ENCODE measurements at regions not wholly inside any gene's neighbourhood (a gene's known extent, or its start where the extent isn't known, plus 50 kb on each side); places are given as distances from the start of the nearest gene placed in this dataset.

DNA sequence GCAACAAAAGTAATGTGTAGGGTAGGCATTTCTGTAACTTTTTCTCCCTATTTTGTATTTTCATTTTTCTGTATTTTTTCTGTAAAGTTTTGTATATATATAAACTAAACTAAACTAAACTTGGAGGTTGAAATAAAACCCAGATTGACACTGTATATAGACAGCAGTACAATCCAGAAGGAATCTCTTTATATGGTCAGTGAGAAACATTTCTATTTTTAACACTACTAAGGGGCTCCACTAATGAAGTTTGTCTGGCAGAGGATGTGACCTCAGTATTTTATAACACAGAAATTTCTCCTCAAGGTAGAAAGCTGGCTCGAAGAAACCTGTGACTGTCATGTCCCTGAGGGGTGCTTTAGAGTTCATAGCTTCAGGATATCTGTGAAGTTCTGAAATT, 959.2 kb downstream of the ADGRL3 start:
- TF ChIP-seq, protein P1, sequence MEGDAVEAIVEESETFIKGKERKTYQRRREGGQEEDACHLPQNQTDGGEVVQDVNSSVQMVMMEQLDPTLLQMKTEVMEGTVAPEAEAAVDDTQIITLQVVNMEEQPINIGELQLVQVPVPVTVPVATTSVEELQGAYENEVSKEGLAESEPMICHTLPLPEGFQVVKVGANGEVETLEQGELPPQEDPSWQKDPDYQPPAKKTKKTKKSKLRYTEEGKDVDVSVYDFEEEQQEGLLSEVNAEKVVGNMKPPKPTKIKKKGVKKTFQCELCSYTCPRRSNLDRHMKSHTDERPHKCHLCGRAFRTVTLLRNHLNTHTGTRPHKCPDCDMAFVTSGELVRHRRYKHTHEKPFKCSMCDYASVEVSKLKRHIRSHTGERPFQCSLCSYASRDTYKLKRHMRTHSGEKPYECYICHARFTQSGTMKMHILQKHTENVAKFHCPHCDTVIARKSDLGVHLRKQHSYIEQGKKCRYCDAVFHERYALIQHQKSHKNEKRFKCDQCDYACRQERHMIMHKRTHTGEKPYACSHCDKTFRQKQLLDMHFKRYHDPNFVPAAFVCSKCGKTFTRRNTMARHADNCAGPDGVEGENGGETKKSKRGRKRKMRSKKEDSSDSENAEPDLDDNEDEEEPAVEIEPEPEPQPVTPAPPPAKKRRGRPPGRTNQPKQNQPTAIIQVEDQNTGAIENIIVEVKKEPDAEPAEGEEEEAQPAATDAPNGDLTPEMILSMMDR (IDR thresholded peaks at IDR 0.05; ENCODE audit: low read depth, low read length): no peak
- H3K4me3 ChIP-seq (ENCODE audit: low read depth, low read length): no peak overlapping the region

- H3K4me3 ChIP-seq (ENCODE audit: low read depth, low read length): no peak overlapping the region
- TF ChIP-seq, protein P1 (IDR thresholded peaks at IDR 0.05; ENCODE audit: low read depth, low read length): no peak
Observed at GRCh38 chr4:62156205-62156604, 956.1 kb downstream of the ADGRL3 start.

DNA sequence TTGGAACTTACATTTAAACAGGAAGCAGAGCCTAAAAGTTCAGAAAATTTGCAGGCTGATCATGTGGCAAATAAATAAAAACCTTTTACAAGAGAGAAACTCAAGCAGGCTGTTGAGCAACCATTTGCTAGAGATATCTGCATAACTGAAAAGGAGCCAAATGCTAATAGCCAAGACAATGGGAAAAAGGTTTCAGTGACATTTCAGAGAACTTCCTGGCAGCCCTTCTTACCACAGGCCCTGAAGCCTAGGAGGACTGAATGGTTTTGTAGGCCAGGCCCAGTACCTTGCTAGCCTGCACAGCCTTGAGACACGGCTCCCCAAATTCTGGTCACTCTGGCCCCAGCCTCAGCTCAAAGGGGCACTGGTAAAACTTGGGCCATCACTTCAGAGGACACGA, 945.1 kb downstream of the ADGRL3 start:
- TF ChIP-seq, protein P1 (IDR thresholded peaks at IDR 0.05; ENCODE audit: low read depth, low read length): no peak
- H3K4me3 ChIP-seq (ENCODE audit: low read depth, low read length): no peak overlapping the region

DNA sequence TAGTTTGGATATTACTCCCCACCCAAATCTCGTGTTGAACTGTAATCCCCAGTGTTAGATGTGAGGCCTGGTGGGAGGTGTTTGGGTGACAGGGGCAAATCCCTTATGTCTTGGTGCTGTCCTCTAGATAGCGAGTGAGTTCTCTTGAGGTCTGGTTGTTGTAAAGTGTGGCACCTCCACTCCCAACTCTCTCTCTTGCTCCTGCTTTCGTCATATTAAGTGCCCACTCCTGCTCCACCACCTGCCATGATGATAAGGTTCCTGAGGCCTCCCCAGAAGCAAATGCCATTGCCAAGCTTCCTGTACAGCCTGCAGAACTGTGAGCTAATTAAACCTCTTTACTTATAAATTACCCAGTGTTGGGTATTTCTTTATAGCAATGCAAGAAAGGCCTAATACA, 944.3 kb downstream of the ADGRL3 start:
- TF ChIP-seq, protein P1 (IDR thresholded peaks at IDR 0.05; ENCODE audit: low read depth, low read length): no peak
- H3K4me3 ChIP-seq (ENCODE audit: low read depth, low read length): no peak overlapping the region

- no peak overlapping the region for H3K4me3 ChIP-seq (ENCODE audit: low read depth, low read length)
- TF ChIP-seq, protein P1 (IDR thresholded peaks at IDR 0.05; ENCODE audit: low read depth, low read length): no peak
Observed at GRCh38 chr4:62135565-62136156, 935.5 kb downstream of the ADGRL3 start.

GRCh38 chr4:62133977-62134376, 933.9 kb downstream of the ADGRL3 start:
- H3K4me3 ChIP-seq (ENCODE audit: low read depth, low read length): no peak overlapping the region
- TF ChIP-seq, protein P1 (IDR thresholded peaks at IDR 0.05; ENCODE audit: low read depth, low read length): no peak

- TF ChIP-seq, protein P1 (IDR thresholded peaks at IDR 0.05; ENCODE audit: low read depth, low read length): no peak
- H3K4me3 ChIP-seq (ENCODE audit: low read depth, low read length): no peak overlapping the region
Observed at GRCh38 chr4:62133101-62133897, 933.2 kb downstream of the ADGRL3 start.

Measured in WI38 (cell line).